ENCODE measurements at regions not wholly inside any gene's neighbourhood (a gene's known extent, or its start where the extent isn't known, plus 50 kb on each side); places are given as distances from the start of the nearest gene placed in this dataset.

- Histone ChIP-seq H3K27ac (no peak overlapping the region), H3K4me3 (no peak overlapping the region), H3K9me3 (no peaks in the 10 kb centered on the region), H3K27me3 (no peaks in the 10 kb centered on the region), H3K4me1 (ENCODE audit: insufficient read depth) (peaks cover 2% of the 10 kb centered on the region), H3K36me3 (no peaks in the 10 kb centered on the region)
- no peak for DNase-seq
- intact Hi-C loops (cut with DNase I), result no loop called here
- 81 to 93% (median 85%) methylated on average over 4 of the region's 4 CpGs for WGBS, 3 donors
- TF ChIP-seq EP300 (IDR thresholded peaks at IDR 0.05), result no peak
- no peak for TF ChIP-seq POLR2A (IDR thresholded peaks at IDR 0.05)
- no peak for TF ChIP-seq CTCF (IDR thresholded peaks at IDR 0.05)
These were observed 160.9 kb upstream of the RAI14 start for GRCh38 chr5:34495178-34495577.

GRCh38 chr5:34496260-34496691 is 159.9 kb upstream of the RAI14 start:
- WGBS, 3 donors, result 51 to 76% (median 69%) methylated on average over 13 of the region's 13 CpGs
- H3K27me3 ChIP-seq, result no peaks in the 10 kb centered on the region

GRCh38 chr5:34496701-34497469 is 159.2 kb upstream of the RAI14 start:
- H3K4me3 ChIP-seq, result no peak overlapping the region
- H3K36me3 ChIP-seq, result no peaks in the 10 kb centered on the region
- TF ChIP-seq POLR2A (IDR thresholded peaks at IDR 0.05) (no peak), CTCF (IDR thresholded peaks at IDR 0.05) (no peak), EP300 (IDR thresholded peaks at IDR 0.05) (no peak)
- intact Hi-C loops (cut with DNase I), result no loop called here
- no peaks in the 10 kb centered on the region for H3K27me3 ChIP-seq
- peak in 4 of 5 donors; percentile 10 to 58 (median 48) for DNase-seq
- no peaks in the 10 kb centered on the region for H3K9me3 ChIP-seq
- peak overlapping the region in 1 of 2 donors; percentile 20 for H3K27ac ChIP-seq
- H3K4me1 ChIP-seq (ENCODE audit: insufficient read depth), result peaks cover 2% of the 10 kb centered on the region
- WGBS, 3 donors, result 13 to 31% (median 28%) methylated on average over 10 of the region's 10 CpGs

More at GRCh38 chr5:34496260-34496691, 159.9 kb upstream of the RAI14 start:
- TF ChIP-seq POLR2A (IDR thresholded peaks at IDR 0.05) (no peak), EP300 (IDR thresholded peaks at IDR 0.05) (no peak), CTCF (IDR thresholded peaks at IDR 0.05) (no peak)
- H3K4me3 ChIP-seq, result no peak overlapping the region
- peaks cover 2% of the 10 kb centered on the region for H3K4me1 ChIP-seq (ENCODE audit: insufficient read depth)
- no peak for DNase-seq
- intact Hi-C loops (cut with DNase I), result no loop called here
- no peaks in the 10 kb centered on the region for H3K36me3 ChIP-seq
- no peak overlapping the region for H3K27ac ChIP-seq
- H3K9me3 ChIP-seq, result no peaks in the 10 kb centered on the region

GRCh38 chr5:34497470-34497808 is 158.7 kb upstream of the RAI14 start:
- Histone ChIP-seq H3K27me3 (no peaks in the 10 kb centered on the region), H3K27ac (peak overlapping the region in 1 of 2 donors; percentile 20), H3K9me3 (no peaks in the 10 kb centered on the region), H3K4me3 (no peak overlapping the region), H3K4me1 (ENCODE audit: insufficient read depth) (peaks cover 2% of the 10 kb centered on the region), H3K36me3 (no peaks in the 10 kb centered on the region)
- TF ChIP-seq POLR2A (IDR thresholded peaks at IDR 0.05), result no peak
- intact Hi-C loops (cut with DNase I), result no loop called here
- DNase-seq, result no peak
- WGBS, 3 donors, result 21 to 62% (median 60%) methylated on average over 3 of the region's 3 CpGs

GRCh38 chr5:34498572-34498971 is 157.6 kb upstream of the RAI14 start:
- intact Hi-C loops (cut with DNase I), result no loop called here
- H3K9me3 ChIP-seq, result no peaks in the 10 kb centered on the region
- no peaks in the 10 kb centered on the region for H3K27me3 ChIP-seq
- DNase-seq, result no peak
- peaks cover 5% of the 10 kb centered on the region for H3K4me1 ChIP-seq (ENCODE audit: insufficient read depth)
- H3K27ac ChIP-seq, result no peak overlapping the region
- no peak overlapping the region for H3K4me3 ChIP-seq
- WGBS, 3 donors, result 68 to 76% (median 74%) methylated on average over 4 of the region's 4 CpGs
- no peaks in the 10 kb centered on the region for H3K36me3 ChIP-seq
- TF ChIP-seq EP300 (IDR thresholded peaks at IDR 0.05), result no peak
- TF ChIP-seq CTCF (IDR thresholded peaks at IDR 0.05), result no peak
- TF ChIP-seq POLR2A (IDR thresholded peaks at IDR 0.05), result no peak

Measured in ovary (tissue), 7 donors.